ENCODE measurements at regions not wholly inside any gene's neighbourhood (a gene's known extent, or its start where the extent isn't known, plus 50 kb on each side); places are given as distances from the start of the nearest gene placed in this dataset.

DNA sequence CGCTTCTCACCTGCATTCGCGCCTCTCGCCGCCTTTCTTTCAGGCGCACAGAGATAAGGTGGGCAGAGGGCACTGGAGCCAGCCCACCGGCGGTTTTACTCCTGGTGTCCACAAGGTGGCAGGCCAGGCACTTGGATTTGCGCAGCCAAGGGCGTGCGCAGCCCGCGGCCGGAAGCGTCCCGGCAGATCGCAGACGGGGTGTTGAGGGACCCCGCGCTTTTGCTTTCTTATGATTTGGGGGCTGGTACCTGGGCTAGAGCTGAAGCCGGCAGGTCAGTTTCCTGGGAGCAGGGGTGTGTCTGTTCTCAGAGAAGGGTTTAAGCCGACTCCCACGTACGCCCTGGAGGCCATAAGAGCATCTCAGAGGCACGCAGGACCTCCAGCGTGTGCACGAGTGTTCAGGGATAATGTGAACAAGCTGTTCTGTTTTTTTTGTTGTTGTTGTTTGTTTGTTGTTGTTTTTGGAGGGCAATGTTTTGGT, 305.6 kb upstream of the CXCR4 start (continued):
- TF ChIP-seq, protein P1, sequence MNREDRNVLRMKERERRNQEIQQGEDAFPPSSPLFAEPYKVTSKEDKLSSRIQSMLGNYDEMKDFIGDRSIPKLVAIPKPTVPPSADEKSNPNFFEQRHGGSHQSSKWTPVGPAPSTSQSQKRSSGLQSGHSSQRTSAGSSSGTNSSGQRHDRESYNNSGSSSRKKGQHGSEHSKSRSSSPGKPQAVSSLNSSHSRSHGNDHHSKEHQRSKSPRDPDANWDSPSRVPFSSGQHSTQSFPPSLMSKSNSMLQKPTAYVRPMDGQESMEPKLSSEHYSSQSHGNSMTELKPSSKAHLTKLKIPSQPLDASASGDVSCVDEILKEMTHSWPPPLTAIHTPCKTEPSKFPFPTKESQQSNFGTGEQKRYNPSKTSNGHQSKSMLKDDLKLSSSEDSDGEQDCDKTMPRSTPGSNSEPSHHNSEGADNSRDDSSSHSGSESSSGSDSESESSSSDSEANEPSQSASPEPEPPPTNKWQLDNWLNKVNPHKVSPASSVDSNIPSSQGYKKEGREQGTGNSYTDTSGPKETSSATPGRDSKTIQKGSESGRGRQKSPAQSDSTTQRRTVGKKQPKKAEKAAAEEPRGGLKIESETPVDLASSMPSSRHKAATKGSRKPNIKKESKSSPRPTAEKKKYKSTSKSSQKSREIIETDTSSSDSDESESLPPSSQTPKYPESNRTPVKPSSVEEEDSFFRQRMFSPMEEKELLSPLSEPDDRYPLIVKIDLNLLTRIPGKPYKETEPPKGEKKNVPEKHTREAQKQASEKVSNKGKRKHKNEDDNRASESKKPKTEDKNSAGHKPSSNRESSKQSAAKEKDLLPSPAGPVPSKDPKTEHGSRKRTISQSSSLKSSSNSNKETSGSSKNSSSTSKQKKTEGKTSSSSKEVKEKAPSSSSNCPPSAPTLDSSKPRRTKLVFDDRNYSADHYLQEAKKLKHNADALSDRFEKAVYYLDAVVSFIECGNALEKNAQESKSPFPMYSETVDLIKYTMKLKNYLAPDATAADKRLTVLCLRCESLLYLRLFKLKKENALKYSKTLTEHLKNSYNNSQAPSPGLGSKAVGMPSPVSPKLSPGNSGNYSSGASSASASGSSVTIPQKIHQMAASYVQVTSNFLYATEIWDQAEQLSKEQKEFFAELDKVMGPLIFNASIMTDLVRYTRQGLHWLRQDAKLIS (CRISPR knock-in tag; IDR thresholded peaks at IDR 0.05): no peak
- TF ChIP-seq ETV6 (IDR thresholded peaks at IDR 0.05; ENCODE audit: borderline replicate concordance in 1 of 2, low read depth in 2 of 2, low read length in 1 of 2) (no peak), ETV6 (CRISPR knock-in tag; IDR thresholded peaks at IDR 0.05; ENCODE audit: borderline replicate concordance) (no peak), CTBP1 (IDR thresholded peaks at IDR 0.05; ENCODE audit: borderline replicate concordance) (peak; percentile 15; the same call in 1 of the 2 replicates), ZNF174 (CRISPR knock-in tag; IDR thresholded peaks at IDR 0.05) (no peak), YY1 (IDR thresholded peaks at IDR 0.05; ENCODE audit: borderline replicate concordance in 1 of 3, control insufficient read depth in 1 of 3, extremely low read depth in 1 of 3, insufficient read depth in 3 of 3, insufficient read length in 1 of 3, insufficient replicate concordance in 2 of 3, low read depth in 1 of 3, low read length in 2 of 3) (no peak), E4F1 (CRISPR knock-in tag; IDR thresholded peaks at IDR 0.05; ENCODE audit: borderline replicate concordance) (no peak), HDAC1 (IDR thresholded peaks at IDR 0.05) (no peak), L3MBTL2 (IDR thresholded peaks at IDR 0.05) (peak; percentile 58; the same call in 1 of the 2 replicates), RHOXF2B (CRISPR knock-in tag; conservative IDR thresholded peaks at IDR 0.05) (no peak), HMG20A (CRISPR knock-in tag; conservative IDR thresholded peaks at IDR 0.05) (no peak), NFE2 (IDR thresholded peaks at IDR 0.05; ENCODE audit: low read depth) (no peak), ZNF785 (CRISPR knock-in tag; IDR thresholded peaks at IDR 0.05) (no peak), PURB (CRISPR knock-in tag; IDR thresholded peaks at IDR 0.05; ENCODE audit: low read depth) (no peak), ZNF212 (CRISPR knock-in tag; IDR thresholded peaks at IDR 0.05) (no peak), PRDM10 (IDR thresholded peaks at IDR 0.05; ENCODE audit: partially characterized antibody) (no peak)
- TF ChIP-seq, protein P2, sequence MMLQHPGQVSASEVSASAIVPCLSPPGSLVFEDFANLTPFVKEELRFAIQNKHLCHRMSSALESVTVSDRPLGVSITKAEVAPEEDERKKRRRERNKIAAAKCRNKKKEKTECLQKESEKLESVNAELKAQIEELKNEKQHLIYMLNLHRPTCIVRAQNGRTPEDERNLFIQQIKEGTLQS (IDR thresholded peaks at IDR 0.05): no peak
- TF ChIP-seq, protein P2 (CRISPR knock-in tag; conservative IDR thresholded peaks at IDR 0.05): no peak
